ENCODE measurements at regions not wholly inside any gene's neighbourhood (a gene's known extent, or its start where the extent isn't known, plus 50 kb on each side); places are given as distances from the start of the nearest gene placed in this dataset.

DNA sequence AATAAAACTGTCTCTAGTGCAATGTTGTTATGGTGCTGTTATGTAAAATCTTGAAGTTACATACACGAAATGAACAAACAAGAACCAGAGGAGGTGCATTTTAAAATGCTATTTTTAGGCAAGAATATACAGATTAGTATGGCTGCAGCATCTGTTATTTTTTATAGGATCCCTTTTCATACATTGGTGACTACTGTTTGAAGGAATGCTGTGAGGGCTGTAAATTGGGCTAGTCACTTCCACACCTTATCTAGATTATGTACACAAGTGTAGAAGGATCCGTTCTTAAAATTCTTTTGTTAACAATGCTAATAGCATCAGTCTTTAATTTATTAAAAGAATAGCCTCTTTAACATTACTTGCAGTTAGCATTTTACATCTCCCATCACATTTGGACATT lies 284.3 kb upstream of the MDGA2 start:
- no peak overlapping the region for H3K4me3 Mint-ChIP-seq (ENCODE audit: unreplicated experiment)
- no peaks in the 10 kb centered on the region for H3K36me3 Mint-ChIP-seq (ENCODE audit: unreplicated experiment)
- TF ChIP-seq, protein P1, sequence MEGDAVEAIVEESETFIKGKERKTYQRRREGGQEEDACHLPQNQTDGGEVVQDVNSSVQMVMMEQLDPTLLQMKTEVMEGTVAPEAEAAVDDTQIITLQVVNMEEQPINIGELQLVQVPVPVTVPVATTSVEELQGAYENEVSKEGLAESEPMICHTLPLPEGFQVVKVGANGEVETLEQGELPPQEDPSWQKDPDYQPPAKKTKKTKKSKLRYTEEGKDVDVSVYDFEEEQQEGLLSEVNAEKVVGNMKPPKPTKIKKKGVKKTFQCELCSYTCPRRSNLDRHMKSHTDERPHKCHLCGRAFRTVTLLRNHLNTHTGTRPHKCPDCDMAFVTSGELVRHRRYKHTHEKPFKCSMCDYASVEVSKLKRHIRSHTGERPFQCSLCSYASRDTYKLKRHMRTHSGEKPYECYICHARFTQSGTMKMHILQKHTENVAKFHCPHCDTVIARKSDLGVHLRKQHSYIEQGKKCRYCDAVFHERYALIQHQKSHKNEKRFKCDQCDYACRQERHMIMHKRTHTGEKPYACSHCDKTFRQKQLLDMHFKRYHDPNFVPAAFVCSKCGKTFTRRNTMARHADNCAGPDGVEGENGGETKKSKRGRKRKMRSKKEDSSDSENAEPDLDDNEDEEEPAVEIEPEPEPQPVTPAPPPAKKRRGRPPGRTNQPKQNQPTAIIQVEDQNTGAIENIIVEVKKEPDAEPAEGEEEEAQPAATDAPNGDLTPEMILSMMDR (IDR thresholded peaks at IDR 0.05; ENCODE audit: partially characterized antibody, unreplicated experiment), result no peak
- H3K27me3 Mint-ChIP-seq (ENCODE audit: unreplicated experiment), result no peaks in the 10 kb centered on the region
- DNase-seq, result no peak
- peaks cover 6% of the 10 kb centered on the region for H3K4me1 Mint-ChIP-seq (ENCODE audit: low read depth, unreplicated experiment)
- no peak overlapping the region for H3K27ac Mint-ChIP-seq (ENCODE audit: unreplicated experiment)
- no peaks in the 10 kb centered on the region for H3K9me3 Mint-ChIP-seq (ENCODE audit: unreplicated experiment)

DNA sequence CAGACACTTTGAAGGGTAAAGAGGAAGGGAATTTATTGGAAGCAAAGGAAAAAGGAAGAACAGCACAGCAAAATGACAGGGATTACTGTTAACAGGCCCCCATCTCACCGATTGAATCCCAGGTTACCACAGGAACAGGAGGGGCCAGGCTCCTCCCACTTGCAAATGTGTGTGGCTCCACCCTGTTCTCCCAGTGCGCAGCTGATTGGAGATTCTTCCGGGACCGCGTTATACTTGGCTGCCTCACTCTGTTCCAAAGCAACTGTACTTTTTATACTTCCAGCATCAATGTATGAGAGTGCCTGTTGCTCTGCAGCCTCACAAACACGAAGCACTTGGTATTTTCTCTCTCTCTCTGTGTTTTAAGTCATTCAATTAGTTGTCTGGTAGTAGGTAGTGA lies 273.6 kb upstream of the MDGA2 start:
- H3K4me3 Mint-ChIP-seq (ENCODE audit: unreplicated experiment), result no peak overlapping the region
- no peak overlapping the region for H3K27ac Mint-ChIP-seq (ENCODE audit: unreplicated experiment)
- H3K27me3 Mint-ChIP-seq (ENCODE audit: unreplicated experiment), result peaks cover 2% of the 10 kb centered on the region
- DNase-seq, result no peak
- H3K36me3 Mint-ChIP-seq (ENCODE audit: unreplicated experiment), result no peaks in the 10 kb centered on the region
- no peaks in the 10 kb centered on the region for H3K4me1 Mint-ChIP-seq (ENCODE audit: low read depth, unreplicated experiment)
- H3K9me3 Mint-ChIP-seq (ENCODE audit: unreplicated experiment), result no peaks in the 10 kb centered on the region
- TF ChIP-seq, protein P1 (IDR thresholded peaks at IDR 0.05; ENCODE audit: partially characterized antibody, unreplicated experiment), result no peak

DNA sequence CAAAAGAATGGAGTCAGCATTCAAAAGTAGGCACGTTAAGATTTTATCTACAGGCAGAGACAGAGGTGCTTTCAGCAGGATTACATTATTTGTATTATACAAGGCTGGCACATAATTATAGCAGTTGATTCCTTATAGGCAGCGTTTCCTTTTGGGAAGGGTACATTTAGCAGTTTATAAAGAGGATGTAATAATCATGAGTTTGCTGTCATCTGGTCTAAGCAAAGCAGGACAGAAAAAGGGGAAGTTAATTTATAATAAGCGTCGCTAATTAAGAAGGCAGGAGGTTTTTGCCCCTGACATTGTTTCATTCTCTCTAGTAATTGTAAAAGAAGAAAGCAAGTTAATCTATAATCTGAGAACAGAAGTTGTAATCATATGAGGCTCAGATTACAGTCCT lies 259.9 kb upstream of the MDGA2 start:
- no peak for DNase-seq
- Mint-ChIP-seq H3K36me3 (ENCODE audit: unreplicated experiment) (no peaks in the 10 kb centered on the region), H3K9me3 (ENCODE audit: unreplicated experiment) (no peaks in the 10 kb centered on the region), H3K27me3 (ENCODE audit: unreplicated experiment) (no peaks in the 10 kb centered on the region), H3K4me3 (ENCODE audit: unreplicated experiment) (no peak overlapping the region), H3K4me1 (ENCODE audit: low read depth, unreplicated experiment) (no peaks in the 10 kb centered on the region), H3K27ac (ENCODE audit: unreplicated experiment) (no peak overlapping the region)
- TF ChIP-seq, protein P1 (IDR thresholded peaks at IDR 0.05; ENCODE audit: partially characterized antibody, unreplicated experiment), result no peak

DNA sequence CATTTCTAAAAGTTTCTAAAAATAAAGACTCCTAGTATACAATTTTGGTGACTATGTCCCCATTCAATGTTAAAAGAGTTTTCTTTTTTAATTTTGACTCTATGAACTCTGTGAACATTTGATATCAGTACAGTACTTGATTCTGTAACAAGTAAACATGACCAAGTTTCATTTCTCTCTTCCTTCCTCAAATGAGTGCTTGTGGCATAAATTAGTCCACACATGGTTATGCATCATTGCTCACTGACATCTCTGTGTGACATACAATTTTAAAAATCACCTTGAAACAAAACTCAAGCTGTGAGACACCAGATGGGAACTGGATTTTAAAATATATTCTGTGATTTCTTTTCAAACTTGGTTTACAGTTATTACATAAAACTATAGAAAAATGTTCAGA lies 253.9 kb upstream of the MDGA2 start:
- Mint-ChIP-seq H3K9me3 (ENCODE audit: unreplicated experiment) (no peaks in the 10 kb centered on the region), H3K36me3 (ENCODE audit: unreplicated experiment) (no peaks in the 10 kb centered on the region), H3K27me3 (ENCODE audit: unreplicated experiment) (no peaks in the 10 kb centered on the region), H3K4me3 (ENCODE audit: unreplicated experiment) (no peak overlapping the region), H3K4me1 (ENCODE audit: low read depth, unreplicated experiment) (no peaks in the 10 kb centered on the region), H3K27ac (ENCODE audit: unreplicated experiment) (no peak overlapping the region)
- TF ChIP-seq, protein P1 (IDR thresholded peaks at IDR 0.05; ENCODE audit: partially characterized antibody, unreplicated experiment), result no peak
- no peak for DNase-seq

DNA sequence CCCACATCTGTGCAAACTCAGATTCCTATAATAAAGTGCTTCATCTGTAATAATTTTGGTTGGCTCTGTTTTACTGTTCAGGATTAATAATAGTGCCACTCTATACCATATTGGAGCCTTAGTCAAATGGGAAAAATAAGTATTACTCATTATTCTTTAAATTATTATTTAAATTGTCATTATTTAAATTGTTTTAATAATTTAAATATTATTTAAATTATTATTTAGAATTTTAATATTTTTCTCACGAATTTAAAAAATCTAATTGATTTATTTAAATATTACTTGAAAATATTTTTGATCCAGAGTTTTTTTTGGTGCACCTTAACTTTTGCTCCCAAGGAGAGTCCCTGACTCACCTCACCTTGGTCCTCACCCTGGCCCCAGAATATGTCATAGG lies 245.7 kb upstream of the MDGA2 start:
- Mint-ChIP-seq H3K4me3 (ENCODE audit: unreplicated experiment) (no peak overlapping the region), H3K27ac (ENCODE audit: unreplicated experiment) (no peak overlapping the region), H3K9me3 (ENCODE audit: unreplicated experiment) (no peaks in the 10 kb centered on the region)

More for the DNA sequence above, 245.7 kb upstream of the MDGA2 start:
- TF ChIP-seq, protein P1 (IDR thresholded peaks at IDR 0.05; ENCODE audit: partially characterized antibody, unreplicated experiment), result no peak
- Mint-ChIP-seq H3K27me3 (ENCODE audit: unreplicated experiment) (no peaks in the 10 kb centered on the region), H3K36me3 (ENCODE audit: unreplicated experiment) (no peaks in the 10 kb centered on the region), H3K4me1 (ENCODE audit: low read depth, unreplicated experiment) (no peaks in the 10 kb centered on the region)
- no peak for DNase-seq

Measured in glutamatergic neuron (in vitro differentiated cells).